NCI-H1930 (cell line): ENCODE measurements at regions not wholly inside any gene's neighbourhood (a gene's known extent, or its start where the extent isn't known, plus 50 kb on each side); places are given as distances from the start of the nearest gene placed in this dataset.

Experiments used
- DNase-seq, 2 experiments: peaks; one replicate each; lab custom pipeline; 2025; lab: John Stamatoyannopoulos, UW

DNA sequence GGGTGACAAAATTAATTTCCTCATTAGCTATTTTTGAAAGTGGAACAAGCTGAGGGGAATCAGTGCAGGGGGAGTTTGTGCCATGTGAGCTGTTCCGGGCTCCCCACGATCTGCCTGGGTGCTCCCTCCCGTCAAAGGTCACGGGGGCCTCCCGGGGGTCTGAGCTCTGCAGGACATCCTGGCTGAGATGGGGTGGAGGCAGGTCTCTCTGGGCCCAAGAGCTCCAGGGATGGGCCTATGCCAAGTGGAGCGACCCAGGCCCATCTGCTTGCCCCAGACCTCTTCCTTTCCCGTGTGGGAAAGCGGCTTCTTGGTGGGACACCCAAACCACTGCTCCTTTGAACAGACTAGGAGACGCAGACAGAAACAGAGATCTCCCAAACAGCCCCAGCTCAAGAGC is 143.3 kb upstream of the ID2 start:
- DNase-seq: no peak

DNA sequence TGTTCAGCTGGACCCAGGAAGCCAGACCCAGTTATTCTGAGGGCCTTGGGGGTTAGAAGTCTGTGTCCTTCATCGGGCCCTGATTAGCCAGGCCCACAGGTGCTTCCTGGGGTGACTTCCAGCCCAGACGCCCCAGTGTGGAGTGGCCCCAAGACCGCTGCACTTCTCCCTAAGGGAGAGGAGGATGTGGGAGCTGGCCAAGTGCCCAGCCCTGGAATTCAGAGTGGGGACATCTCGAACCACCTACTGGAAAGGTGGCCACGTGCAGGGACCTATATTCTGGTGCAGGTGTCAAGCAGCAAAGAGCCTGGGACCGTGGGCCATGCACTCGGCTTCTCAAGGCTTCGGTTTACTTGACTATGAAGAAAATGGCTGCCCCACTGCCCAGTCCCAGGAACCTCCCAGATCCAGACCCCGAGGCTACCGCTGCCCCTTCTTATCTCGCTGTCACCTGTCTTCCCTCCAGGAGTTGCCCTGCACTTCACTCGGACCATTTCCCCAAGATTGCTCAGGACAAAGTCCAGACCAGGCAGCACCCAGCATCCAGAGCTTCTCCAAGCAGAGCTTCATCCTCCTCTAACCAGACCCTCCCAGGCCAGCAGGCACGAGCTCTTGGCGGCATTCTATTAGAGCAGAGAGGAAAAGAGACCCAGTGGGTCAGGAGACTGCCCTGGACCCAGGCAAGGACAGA is 142.8 kb upstream of the ID2 start:
- no peak for DNase-seq

DNA sequence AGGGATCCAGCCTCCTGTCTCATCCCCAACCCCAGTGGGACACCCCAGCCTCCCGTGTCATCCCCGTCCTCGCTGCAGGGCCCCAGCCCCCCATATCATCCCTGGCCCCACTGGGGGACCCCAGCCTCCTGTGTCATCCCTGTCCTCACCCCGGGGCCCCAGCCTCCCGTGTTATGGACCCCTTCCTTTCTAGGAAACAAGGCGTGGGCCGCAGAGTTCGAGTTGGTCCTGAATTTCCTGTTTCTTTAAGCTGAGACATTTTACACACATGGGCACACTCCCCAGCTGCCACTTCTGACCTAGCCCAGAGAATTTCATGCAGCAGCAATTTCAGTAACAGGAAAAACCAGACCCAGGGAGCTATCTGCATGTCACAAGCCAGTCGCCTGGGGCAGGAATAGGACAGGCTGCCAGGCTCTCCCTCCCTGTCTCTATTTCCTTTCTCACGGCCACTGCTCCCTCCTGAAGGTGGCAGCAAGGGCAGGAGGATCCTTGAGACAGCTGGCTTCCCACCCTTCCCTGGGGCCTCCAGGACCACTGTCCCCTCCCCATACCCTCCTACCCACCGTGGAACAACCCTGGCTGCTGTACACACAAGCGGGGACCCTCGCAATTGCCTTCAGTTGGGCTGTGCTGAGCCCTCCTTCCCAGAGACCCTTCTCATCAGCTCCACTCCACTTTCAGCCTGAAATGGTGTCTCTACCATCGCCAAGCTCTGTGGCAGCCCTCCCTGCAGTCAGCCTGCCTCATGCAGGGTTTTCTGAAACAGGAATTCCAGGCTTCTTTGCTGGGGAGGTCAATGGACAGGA is 141.9 kb upstream of the ID2 start:
- DNase-seq: no peak

DNA sequence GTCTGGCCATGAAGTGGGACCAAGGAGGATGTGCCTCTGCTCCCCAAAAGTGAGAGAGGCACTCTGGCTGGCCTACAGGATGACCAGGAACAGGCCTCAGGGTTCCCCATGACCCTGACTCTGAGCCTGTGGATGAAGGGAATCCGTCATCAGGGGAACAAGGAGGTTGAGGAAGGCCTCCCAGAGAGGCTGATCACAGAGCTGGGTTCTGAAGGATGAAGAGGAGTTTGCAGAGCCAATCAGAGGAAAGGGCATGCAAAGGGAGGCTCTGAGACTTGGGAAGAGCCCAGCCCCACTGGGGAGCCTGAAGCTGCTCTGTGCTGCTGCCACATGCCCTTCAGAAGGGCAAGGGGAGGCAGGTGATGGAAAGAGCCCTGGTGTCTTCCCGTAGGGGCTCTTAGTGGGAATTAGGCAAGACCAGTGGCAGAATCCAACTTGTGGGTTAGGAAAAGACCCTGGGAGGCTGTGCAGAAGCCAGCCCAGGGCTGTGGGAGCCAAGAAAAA is 141.3 kb upstream of the ID2 start:
- DNase-seq: no peak

DNA sequence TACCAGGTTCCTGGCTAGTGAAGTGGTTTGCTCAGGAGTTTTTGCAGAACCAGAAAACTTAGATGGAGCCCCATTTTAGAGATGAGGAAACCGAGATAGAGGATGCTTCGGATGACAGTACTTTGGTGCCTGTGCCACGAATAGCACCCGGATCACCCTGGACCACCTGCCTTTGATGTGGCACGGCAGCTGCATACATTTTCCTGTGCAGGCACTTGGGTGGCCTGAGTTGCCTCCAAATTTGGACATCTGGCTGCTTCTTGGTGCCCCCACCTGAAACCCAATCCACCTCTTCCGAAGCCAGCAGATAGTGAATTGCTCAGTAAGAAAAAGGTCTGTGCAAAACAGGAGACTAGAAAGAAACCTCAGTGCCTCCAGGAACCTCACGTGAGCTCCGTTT is 140.6 kb upstream of the ID2 start:
- DNase-seq: no peak

DNA sequence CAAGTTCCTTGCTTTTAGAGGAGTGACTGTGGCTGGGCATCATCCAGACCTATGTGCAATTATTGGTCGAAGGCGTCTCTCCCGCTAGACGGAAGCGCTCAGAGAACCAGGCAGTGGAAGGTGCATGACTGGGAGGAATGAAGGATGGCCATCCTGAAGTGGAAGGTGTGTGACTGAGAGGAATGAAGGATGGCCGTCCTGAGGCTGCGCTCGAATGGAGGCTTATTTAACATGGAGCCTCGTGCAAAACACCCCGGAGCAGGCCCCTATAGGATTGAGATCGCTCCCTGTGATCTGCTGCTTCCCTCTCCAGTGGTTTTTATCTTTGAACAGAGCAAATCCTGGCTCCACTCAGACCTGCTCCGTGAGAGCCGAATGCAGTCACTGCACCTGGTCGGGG is 140.2 kb upstream of the ID2 start:
- DNase-seq: no peak

DNA sequence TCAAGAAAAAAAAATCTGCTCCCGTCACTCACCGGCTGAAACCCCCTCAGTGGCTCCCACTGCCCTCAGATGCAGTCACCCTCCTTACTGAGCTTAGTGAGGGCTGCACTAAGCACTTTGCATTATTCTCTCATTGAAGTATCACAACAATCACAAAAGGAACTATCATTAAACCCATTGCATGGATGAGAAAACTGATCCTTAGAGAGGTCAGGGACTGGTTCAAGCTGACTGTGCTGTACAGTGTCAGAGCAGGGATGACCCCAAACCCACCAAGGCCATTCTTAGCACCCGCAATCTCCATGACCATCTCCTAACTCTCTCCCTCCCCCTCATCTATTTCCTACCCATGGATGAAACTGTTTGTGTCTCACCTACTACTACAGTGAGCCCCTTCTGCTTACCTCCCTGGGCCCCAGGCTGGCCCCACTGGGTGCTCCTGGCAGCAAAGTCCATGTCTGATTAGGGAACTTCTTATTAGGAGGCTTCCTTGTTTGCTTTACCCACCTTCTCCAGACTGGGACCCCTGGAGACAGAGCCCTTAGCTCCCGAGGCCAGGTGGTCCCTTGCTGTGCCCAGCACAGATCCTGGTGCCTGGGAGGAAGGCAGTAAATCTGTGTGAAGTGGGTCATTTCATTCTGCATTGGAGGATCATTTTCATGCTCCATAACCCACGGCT is 139.3 kb upstream of the ID2 start:
- no peak for DNase-seq

DNA sequence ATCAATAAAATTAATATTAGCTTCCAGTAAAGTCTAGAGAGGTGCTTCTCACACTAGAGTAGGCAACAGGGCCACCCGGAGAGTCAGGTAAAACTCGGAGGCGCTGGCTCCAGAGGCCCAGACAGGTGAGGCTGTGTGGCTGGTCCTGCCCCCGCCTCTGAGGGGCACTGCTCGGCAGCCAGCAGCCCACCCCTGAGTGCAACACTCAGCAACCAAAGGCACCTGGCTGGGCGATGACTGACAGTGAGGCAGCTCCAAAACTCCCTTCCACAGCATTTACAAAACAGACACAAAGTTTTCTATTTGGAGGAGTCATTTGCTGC is 138.8 kb upstream of the ID2 start:
- no peak for DNase-seq

DNA sequence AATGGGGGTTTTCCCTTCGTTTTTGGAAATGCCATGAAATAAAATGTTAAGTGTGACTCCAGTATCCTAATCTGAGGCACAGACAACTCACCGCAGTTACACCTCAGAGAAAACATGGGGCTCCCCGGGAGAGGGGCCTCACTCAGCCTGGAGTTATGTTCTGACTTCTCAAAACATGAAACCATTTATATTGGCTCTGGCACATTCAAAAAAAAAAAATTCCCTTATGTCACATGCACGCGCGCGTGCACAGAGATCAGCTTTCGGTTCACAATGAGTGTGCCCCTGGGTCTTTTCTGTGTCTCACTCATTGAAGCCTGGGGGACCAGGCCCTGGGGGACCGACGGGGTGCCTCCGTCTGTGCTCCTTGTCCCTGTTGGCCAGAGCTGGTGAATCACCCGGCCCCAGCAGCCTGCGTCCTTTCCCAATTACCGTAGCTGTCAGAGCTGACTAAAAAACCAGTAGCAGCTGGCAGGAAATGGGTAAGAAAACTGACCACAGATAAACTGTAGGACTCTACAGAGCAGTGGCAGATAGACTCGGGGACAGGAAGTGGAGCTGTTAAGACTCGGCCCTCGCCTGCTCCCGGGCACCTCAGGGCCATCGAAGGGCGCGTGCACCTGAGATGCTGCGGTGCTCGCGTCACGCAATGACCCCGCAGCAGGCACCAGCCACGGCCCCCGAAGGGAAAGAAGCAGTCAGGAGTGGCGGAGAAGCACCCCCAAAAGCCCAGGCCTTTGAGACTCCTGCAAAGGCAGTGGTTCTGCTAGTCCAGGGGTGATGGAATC is 138.3 kb upstream of the ID2 start:
- no peak for DNase-seq

DNA sequence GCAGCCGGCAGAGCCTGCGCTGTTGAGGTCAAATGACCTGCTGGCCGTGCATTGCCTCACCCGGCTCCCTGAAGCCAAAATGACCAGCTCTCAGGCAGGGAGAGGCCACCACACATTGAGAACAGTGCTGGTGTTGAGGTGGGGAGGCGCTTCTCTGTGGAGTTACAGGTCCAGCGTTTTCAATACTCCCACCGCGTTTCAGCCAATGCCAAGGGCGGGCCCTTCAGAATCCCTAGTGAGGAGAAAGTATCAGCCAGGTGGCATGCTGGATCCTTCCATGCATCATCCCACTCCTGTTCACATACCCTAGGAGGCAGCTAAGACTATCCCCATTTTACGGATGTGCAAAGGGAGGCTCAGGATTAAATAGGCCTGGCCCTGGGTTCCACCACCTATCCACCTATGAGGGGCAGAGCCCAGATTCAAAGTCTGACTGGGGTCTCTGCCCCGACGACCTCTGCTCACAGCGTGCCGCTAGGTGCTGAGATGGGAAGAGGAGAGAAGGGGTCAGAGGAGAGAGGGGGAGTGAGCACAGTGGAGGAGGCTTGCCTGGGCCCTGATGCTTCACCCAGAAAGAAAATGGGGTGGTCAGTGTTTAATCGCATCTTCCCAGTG is 137.6 kb upstream of the ID2 start:
- no peak for DNase-seq

DNA sequence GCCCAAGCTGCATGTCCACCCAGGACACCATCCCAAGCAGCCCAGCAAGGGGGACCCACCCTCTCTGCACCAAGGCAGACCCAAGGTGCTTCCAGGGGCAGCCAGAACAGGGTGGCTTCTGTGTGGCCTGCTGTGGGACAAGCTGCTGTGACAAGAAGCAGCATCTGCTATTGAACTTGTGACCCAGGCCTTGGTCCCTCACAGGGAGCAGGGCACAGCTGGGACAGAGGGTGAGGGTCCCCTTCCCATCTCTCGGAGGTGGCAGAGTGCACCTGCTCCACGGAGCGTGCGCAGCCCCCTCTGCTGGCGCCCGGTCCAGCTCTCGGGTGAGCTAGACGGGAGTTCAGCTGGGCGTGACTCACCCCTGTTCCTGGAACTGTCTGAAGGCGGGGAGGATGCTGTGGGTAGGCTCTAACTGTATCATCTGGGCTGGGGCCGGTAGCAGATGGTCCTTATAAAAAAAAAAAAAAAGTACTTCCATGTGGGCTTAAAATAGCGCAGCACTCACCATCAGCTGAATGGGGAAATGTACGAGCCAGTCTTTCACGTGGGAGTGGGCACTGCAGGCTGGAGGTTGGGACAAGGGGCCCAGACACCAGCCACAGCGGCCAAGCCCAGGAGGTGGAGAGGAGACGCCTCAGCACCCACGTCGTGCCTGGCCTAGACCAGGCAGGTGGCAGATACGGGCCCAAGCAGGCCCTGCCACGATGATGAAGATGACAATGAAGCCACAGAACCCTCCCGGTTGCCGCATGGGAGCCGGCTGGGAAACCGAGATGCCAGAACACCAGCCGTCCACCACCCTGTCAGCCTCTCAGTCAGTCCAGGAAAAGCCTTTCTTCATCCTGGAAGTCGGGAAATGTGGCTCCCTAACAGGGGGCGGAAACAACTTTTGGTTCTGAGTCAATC is 136.8 kb upstream of the ID2 start:
- no peak for DNase-seq

DNA sequence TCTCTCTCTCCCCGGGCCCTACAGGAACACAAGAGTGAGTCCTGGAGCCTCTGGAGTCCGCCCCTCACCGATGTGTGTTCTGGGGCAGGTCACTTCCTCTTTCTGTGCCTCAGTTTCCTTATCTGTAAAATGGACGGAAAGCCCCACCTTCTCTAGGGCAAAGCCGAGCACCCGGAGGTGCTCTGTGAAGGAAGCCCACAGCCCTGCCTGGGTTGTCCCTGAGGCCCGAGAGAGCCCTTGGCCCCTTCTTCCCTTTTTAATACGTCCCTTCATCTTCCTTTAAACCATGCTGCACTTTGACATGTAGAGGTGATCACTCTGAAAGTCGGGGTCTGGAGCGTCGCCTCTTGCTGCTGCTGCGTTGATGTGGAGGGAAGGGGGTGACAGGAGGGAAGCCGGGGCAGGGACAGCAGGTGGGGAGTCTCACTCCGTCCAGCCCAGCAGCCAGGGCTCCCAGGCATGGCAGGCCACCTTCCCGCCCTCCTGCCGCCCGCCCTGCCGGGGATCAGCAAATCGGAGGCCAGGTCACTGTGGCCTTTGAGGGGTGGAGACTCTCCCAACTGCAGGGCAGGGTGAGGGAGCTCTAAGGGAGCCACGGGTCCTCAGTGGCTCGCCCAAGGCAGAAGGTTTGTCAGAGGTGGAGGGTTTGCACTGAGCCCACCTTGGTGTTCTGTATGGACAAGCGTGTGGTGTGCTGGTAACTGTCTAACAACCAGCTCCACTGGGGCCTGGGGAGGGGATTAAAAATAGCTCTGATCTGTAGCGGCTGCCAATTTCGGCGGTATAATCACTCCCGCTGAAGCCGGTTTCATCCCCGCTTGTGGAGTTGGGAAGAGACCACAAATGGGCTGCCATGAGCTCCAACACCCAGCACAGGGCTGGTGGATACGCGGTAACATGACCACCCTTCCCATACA is 135.9 kb upstream of the ID2 start:
- no peak for DNase-seq

DNA sequence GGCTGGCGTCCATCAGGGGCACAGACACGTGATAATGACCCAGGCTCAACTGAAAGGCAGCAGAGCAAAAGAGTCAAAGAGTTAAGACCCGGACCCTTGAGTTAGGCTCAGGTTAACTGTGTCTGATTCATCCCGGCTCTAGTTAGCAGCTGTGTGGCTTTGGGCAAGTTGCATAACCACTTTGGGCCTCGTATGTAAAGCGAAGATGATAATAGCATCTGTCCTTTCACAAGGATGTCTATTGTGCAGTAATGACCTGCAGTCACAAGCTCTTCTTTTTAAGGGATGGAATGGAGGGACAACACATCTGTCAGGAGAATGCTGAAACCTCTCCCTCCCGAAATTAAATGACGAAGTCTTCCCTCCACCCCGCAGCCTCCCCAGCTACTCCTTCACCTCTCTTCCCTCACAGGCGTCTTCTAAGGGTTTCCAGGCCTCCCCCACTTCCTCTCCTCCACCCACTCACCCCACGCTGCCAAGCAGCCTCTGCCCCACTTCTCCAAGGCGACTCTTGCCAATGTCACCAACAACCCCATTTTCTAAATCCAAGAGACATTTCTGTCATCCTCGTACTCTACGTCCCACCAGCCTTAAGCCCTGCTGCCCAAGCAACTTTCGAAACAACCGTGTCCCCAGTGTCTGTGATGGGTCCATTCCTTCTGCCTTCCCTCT is 135.1 kb upstream of the ID2 start:
- no peak for DNase-seq

DNA sequence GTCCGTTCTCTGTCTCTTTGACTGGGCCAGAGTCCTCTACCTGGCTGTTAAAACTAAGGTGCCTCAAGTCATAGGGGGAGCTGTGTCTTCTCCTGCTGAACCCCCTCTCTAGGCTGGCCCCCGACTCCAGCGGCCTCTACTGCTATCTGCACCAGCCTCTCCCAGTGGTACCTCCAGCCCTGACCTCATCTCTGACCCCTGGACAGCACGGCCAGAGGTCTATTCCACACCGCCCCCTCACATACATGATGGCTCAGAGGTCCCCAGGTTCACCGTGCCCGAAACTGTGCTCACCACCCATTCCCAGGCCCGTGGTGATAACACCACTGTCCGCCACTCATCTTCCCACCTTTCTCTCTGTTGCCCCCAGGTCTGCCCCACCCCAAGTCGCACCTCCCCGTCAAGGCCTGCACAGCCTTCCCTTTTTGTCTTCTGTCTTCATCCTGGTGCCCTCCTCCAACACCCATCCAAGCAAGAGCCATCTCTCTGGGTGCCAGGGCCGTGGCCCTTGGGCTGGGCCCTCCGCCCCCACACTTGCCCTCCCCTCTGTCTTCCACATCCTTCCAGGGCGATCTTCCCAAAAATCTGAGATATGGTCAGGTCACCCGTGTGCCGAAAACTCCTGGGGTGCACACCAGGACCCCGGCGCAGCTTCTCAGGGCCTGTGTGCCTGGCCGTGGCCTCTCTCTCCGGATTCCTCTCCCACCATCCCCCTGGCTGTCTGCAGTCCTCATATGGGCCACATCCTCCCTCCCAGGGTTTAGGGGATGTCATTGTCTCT is 134.4 kb upstream of the ID2 start:
- no peak for DNase-seq

DNA sequence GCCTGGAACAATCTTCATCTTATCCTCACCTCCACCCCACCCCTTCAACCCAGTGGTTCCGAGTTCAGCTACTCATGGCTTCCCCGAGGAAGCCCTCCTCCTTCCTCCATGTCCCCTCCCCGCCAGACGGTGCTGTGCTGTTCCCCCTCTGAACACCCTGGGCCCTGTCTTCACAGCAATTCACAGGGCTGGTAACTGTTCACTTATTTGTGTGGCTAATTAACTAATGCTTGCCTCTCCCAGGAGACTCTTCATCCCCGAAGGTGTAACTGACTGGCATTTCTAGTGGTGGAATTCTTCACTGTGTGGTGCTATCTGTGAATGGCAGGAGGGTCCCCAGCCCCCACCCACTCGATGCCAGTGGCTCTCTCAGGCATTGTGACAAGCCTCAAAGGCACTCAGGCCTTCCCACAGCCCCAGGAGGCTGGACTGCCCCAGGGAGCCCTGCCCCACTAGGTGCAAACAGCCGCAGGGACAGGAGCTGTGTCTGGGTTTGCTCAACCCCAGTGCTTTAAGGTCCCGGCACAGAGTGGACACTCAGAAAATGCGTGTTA is 133.7 kb upstream of the ID2 start:
- no peak for DNase-seq

DNA sequence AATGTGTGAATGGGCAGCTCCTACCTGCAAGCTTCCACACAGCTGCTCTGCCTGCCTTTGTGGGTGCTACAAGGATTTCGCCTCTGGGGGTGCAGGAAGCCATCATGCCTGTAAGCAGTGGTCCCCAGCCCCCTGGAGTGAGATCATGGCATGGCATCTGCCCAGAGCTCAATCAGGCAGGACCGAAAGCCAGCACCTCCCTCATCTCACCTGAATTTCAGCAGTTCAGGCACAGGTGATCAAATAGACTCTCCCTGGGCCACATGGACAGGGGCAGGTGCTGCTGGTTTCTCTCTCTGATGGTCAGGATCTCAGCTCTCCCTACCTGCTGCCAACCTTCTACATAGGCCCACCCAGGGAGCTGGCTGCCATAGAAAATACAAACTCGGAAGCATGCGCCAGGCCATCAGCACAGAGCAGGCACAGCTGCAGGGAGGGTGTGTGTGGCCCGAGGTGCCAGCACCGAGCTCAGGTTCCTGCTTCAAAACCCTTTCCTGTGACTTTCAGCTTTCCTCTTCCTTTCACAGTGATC is 133.2 kb upstream of the ID2 start:
- DNase-seq: no peak

DNA sequence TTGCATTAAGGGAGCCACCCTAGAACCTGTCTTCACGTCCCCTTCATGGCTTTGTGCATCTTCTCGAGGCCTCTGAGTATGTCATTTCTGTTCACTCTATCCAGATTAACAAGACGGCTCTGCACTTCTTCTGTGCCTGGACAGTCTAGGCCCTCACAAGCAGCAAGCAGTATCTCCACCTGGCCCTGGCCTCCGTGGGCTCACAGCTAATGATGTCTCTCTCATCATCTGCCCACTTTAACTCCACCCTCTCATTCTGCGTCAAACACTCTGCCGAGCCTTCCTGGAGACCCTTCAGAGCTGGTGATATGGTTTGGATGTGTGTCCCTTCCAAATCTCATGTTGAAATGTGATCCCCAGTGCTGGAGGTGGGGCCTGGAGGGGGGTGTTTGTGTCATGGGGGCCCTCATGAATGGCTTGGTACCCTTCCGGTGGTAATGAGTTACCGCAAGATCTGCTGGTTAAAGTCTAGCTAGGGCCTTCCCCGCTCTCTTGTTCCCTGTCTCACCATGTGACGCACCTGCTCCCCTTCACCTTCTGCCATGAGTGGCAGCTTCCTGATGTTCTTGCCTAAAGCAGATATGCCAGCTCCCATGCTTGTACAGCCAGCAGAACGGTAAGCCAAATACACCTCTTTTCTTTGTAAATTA is 132.5 kb upstream of the ID2 start:
- no peak for DNase-seq
